Thymus (tissue), 11 donors: ENCODE measurements at regions not wholly inside any gene's neighbourhood (a gene's known extent, or its start where the extent isn't known, plus 50 kb on each side); places are given as distances from the start of the nearest gene placed in this dataset.
"Not testable (repeated sequence)": the region's sequence is repeated elsewhere in the genome, so short reads cannot be mapped to it uniquely, and the experiment has no call there.

ENCODE experiments used
- DNase-seq, 9 donors: peaks; one replicate each; pipeline ENCODE4 v3.0.0-alpha.2; 2013; ENCODE audit warnings: low spot score in 9 of 9, low read depth in 6 of 9, missing footprints in 1 of 9
- H3K27ac ChIP-seq, 2 donors: one replicate each; pipeline ENCODE4 v1.5.1; 2013; ENCODE audit warnings: control low read depth in 1 of 2, low read depth in 1 of 2, low read length in 1 of 2, mild to moderate bottlenecking in 1 of 2, moderate library complexity in 1 of 2
- H3K27me3 ChIP-seq, 2 donors: one replicate each; pipeline ENCODE4 v1.5.1; 2013; ENCODE audit warnings: low read length in 1 of 2; ENCODE audit not compliant: control insufficient read depth in 2 of 2, insufficient read depth in 1 of 2
- H3K36me3 ChIP-seq, 2 donors: one replicate each; pipeline ENCODE4 v1.5.1; 2013; ENCODE audit warnings: low read length in 1 of 2, mild to moderate bottlenecking in 1 of 2, moderate library complexity in 1 of 2; ENCODE audit not compliant: control insufficient read depth in 2 of 2, insufficient read depth in 2 of 2
- H3K4me1 ChIP-seq, 2 donors: one replicate each; pipeline ENCODE4 v1.5.1; 2013; ENCODE audit warnings: low read length in 2 of 2; ENCODE audit not compliant: control insufficient read depth in 2 of 2, insufficient read depth in 2 of 2
- H3K4me3 ChIP-seq, 2 donors: one replicate each; pipeline ENCODE4 v1.5.1; 2013; ENCODE audit warnings: low read length in 2 of 2, control low read depth in 1 of 2, mild to moderate bottlenecking in 1 of 2
- H3K9me3 ChIP-seq, 2 donors: one replicate each; pipeline ENCODE4 v1.5.1; 2013; ENCODE audit warnings: low read length in 1 of 2, mild to moderate bottlenecking in 1 of 2; ENCODE audit not compliant: control insufficient read depth in 2 of 2, insufficient read depth in 1 of 2
- WGBS: extraction: QIAGEN DNeasy Blood & Tissue Kit; methylation state at CpG from one replicate; pipeline ENCODE4 v1.1.7; 2013; 5-methylcytosine and 5-hydroxymethylcytosine counted together
- donor health status: healthy.

DNA sequence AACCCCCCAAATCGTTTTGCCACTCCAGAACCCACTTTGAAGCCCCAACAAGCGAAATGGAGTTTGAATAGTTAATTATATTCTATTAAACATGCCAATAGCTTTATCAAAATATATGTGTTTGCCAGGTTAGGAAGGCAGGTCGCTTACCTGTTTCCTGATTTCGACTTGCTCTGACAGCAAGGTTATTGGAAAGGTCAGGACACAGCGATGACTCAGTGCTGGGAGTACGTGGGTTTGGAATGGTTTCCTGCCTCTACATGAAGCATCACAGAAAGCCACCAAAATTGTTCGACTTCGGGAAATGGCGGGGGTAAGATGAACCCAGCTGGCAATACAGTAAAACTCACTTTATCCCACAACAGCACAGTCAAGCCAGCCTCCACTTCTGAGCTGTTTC, 135.6 kb upstream of the ABI3BP start:
- DNase-seq: no peak
- 83% methylated on average over 9 of the region's 9 CpGs for WGBS
- no peak overlapping the region for H3K27ac ChIP-seq

DNA sequence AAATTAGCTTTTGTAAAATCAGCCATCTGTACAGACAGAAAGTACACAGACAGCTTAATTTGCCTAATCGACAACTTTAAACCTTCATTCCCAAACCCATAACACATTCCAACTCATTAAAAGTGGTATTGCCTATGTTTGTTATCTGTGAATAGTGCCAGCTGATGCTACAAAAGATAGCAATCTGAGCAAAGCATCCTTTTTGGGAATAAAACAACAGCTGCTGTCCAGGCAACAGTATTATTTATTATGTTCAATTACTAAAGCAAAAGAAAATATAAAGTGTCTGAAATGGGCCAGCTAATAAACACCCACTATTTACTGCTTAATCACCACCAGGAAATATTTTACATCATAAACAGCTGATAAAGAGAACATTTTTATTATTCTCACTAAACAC, 134.8 kb upstream of the ABI3BP start:
- Histone ChIP-seq H3K27ac (no peak overlapping the region), H3K4me1 (no peaks in the 10 kb centered on the region), H3K36me3 (no peaks in the 10 kb centered on the region), H3K4me3 (no peak overlapping the region), H3K27me3 (no peaks in the 10 kb centered on the region), H3K9me3 (no peaks in the 10 kb centered on the region)
- no peak for DNase-seq
- WGBS: 91% methylated on average over 1 of the region's 1 CpG

More for the DNA sequence above, 135.6 kb upstream of the ABI3BP start:
- Histone ChIP-seq H3K4me1 (no peaks in the 10 kb centered on the region), H3K9me3 (no peaks in the 10 kb centered on the region), H3K4me3 (no peak overlapping the region), H3K36me3 (no peaks in the 10 kb centered on the region), H3K27me3 (no peaks in the 10 kb centered on the region)

DNA sequence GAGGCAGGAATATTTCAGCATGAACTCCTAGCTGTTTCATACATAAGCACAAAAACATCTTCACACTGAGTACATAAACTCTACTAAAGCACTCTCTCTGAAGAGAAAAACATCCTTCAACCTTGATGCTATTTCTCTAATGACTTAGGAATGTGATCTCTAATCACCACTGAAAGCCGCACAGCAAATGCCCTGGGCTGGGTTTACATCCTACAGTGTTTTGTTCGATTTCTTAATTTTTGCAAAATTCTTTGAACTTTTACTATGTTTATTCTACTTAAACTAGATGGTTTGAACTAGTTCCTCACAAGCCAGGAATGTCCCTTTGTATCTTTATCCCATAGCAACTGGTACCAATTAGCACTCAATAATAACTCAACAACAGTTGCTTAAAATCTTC, 130.9 kb upstream of the ABI3BP start:
- no peak overlapping the region for H3K4me3 ChIP-seq
- no peaks in the 10 kb centered on the region for H3K9me3 ChIP-seq
- no peaks in the 10 kb centered on the region for H3K27me3 ChIP-seq
- H3K4me1 ChIP-seq: no peaks in the 10 kb centered on the region
- DNase-seq: no peak
- no peak overlapping the region for H3K27ac ChIP-seq
- H3K36me3 ChIP-seq: no peaks in the 10 kb centered on the region
- 68% methylated on average over 2 of the region's 2 CpGs for WGBS

DNA sequence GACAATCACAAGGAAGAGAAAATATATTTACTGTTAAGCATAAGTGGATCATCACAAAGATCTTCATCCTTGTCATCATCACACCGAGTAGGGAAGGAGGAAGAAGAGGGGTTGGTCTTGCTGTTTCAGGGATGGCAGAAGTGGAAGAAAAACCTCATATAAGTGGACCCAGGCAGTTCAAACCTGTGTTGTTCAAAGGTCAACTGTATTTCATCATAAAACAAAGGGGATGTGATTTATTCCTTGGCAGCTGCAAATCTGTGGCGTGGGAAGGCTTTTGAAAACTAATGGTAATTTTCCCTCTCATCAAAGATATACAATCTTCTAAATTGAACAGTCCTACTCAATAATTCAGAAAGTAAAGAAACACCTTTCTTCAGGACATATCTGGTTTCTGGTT, 129.9 kb upstream of the ABI3BP start:
- Histone ChIP-seq H3K27me3 (no peaks in the 10 kb centered on the region), H3K4me1 (no peaks in the 10 kb centered on the region), H3K36me3 (no peaks in the 10 kb centered on the region), H3K4me3 (no peak overlapping the region), H3K9me3 (no peaks in the 10 kb centered on the region), H3K27ac (no peak overlapping the region)
- no peak for DNase-seq
- 92% methylated on average over 2 of the region's 2 CpGs for WGBS

DNA sequence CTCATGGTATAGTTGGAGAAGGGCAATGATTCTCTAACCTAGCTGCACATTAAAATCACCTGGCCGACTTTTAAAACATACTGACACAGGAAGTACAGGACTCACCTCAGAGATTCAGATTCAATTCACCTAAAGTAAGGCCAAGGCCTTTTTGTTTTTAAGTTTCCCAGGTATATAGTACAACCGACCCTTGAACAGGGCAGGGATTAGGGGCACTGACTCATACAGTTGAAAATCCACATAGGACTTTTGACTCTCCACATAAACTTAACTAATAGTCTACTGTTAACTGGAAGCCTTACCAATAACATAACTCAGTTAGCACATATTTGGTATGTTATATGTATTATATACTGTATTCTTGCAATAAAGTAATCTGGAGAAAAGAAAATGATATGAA, 129.5 kb upstream of the ABI3BP start:
- Histone ChIP-seq H3K27ac (no peak overlapping the region), H3K27me3 (no peaks in the 10 kb centered on the region), H3K9me3 (no peaks in the 10 kb centered on the region), H3K4me3 (no peak overlapping the region), H3K4me1 (no peaks in the 10 kb centered on the region), H3K36me3 (no peaks in the 10 kb centered on the region)
- 93% methylated on average over 2 of the region's 2 CpGs for WGBS
- no peak for DNase-seq

DNA sequence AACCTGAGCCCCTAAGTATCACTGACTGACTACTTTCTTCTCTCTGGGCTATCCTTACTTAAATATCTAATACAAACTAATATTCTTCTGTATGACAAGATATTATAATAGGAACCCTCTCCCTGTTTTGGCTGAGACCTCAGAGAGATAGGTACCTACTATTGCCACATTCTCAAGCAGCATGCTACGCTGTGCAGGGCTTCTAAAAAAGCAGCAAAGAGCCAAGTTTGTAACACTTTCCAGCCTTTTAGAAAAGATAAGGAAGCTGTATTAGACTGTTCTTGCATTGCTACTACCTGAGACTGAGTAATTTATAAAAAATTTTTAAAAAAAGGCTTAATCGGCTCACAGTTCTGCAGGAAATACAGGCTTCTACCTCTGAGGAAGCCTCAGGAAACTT, 126.8 kb upstream of the ABI3BP start:
- H3K9me3 ChIP-seq: no peaks in the 10 kb centered on the region
- no peak for DNase-seq
- H3K27ac ChIP-seq: no peak overlapping the region
- H3K27me3 ChIP-seq: no peaks in the 10 kb centered on the region
- H3K4me3 ChIP-seq: no peak overlapping the region
- H3K36me3 ChIP-seq: no peaks in the 10 kb centered on the region
- 95% methylated on average over 2 of the region's 2 CpGs for WGBS
- no peaks in the 10 kb centered on the region for H3K4me1 ChIP-seq

DNA sequence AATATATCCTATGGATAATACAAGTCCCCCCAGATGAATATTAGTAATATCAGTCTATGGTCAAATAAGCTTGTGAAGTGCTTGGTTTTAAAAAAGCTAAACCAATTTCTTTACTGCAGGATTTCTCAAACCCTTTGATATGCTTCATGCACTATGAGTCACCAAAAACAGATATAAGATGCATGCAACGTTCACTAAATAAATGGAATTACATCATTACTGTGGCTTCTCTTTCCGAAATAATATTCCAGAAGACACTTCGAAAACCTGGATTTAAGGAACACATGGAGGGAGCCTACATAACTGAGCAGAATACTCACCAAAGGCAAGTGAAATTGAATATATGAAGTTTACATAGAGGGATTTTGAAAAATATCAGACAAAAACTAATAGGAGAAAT, 126.3 kb upstream of the ABI3BP start:
- WGBS: 91% methylated on average over 3 of the region's 3 CpGs
- no peaks in the 10 kb centered on the region for H3K36me3 ChIP-seq

DNA sequence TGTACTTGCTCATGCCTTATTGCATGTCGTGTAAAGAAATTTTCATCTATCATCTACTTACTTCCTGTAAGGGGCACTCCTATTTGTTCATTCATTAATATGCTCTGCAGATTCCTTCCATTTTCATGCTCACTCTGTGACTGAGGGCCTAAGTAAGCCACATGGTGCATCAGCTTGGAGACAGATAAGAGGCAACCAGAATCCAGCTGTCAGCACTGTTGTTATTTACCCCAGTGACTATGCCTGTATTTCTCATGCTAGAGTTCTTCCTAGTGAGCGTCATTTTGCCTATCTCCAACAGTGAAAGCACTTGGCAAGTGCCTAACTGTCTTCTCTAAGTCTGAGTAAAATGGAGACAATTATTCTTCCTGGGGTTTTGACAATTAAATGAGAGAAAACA, 124.8 kb upstream of the ABI3BP start:
- Histone ChIP-seq H3K27ac (no peak overlapping the region), H3K4me3 (no peak overlapping the region), H3K9me3 (no peaks in the 10 kb centered on the region), H3K27me3 (no peaks in the 10 kb centered on the region), H3K4me1 (no peaks in the 10 kb centered on the region), H3K36me3 (no peaks in the 10 kb centered on the region)
- no peak for DNase-seq
- 92% methylated on average over 2 of the region's 2 CpGs for WGBS

More for the DNA sequence above, 126.3 kb upstream of the ABI3BP start:
- no peak overlapping the region for H3K4me3 ChIP-seq
- H3K9me3 ChIP-seq: no peaks in the 10 kb centered on the region
- no peaks in the 10 kb centered on the region for H3K27me3 ChIP-seq
- no peaks in the 10 kb centered on the region for H3K4me1 ChIP-seq
- DNase-seq: no peak
- no peak overlapping the region for H3K27ac ChIP-seq

DNA sequence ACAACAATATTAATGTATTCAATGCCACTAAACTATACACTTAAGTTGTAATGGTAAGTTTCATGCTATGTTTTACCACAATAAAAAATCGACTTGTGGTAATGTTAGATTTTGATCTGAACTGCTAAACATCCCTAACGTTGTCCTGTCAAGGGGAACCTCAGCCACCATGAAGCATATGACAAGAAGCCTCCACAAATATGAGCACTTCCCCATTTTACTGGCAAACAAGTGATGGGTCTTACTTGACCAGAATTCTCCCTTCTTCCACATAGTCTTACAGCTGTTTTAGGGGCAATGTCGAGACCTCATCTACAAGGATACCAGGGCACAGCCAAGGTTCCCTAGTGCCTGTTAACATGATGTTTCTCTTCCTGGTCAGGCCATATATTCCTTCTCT, 124.2 kb upstream of the ABI3BP start:
- Histone ChIP-seq H3K4me3 (no peak overlapping the region), H3K27ac (no peak overlapping the region), H3K9me3 (no peaks in the 10 kb centered on the region), H3K36me3 (no peaks in the 10 kb centered on the region), H3K4me1 (no peaks in the 10 kb centered on the region), H3K27me3 (no peaks in the 10 kb centered on the region)
- no peak for DNase-seq
- 68% methylated on average over 3 of the region's 3 CpGs for WGBS

DNA sequence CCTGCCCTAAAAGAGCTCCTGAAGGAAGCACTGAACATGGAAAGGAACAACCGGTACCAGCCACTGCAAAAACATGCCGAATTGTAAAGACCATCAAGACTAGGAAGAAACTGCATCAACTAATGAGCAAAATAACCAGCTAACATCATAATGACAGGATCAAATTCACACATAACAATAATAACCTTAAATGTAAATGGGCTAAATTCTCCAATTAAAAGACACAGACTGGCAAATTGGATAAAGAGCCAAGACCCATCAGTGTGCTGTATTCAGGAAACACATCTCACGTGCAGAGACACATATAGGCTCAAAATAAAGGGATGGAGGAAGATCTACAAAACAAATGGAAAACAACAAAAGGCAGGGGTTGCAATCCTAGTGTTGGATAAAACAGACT, 117.1 kb upstream of the ABI3BP start:
- not testable (repeated sequence) for H3K4me3 ChIP-seq, H3K9me3 ChIP-seq, DNase-seq, H3K4me1 ChIP-seq, H3K27me3 ChIP-seq, H3K27ac ChIP-seq, H3K36me3 ChIP-seq
- WGBS: 95% methylated on average over 3 of the region's 3 CpGs
